ENCODE measurements at regions not wholly inside any gene's neighbourhood (a gene's known extent, or its start where the extent isn't known, plus 50 kb on each side); places are given as distances from the start of the nearest gene placed in this dataset.
A peak's percentile ranks its signal among the peaks of the same experiment; 100 is the strongest.
"Not testable (repeated sequence)": the region's sequence is repeated elsewhere in the genome, so short reads cannot be mapped to it uniquely, and the experiment has no call there.

GRCh38 chr10:133012573-133013359 is 70.4 kb upstream of the CFAP46 start:
- no peaks in the 10 kb centered on the region for H3K9me3 ChIP-seq (ENCODE audit: control insufficient read depth, insufficient read depth, low read length)
- H3K4me1 Mint-ChIP-seq, result no peaks in the 10 kb centered on the region
- no peak overlapping the region for H3K27ac Mint-ChIP-seq
- intact Hi-C loops (cut with micrococcal nuclease), result no loop called here
- H3K4me3 Mint-ChIP-seq, result no peak overlapping the region
- H3K4me3 ChIP-seq (ENCODE audit: low read length), result no peak overlapping the region
- H3K27me3 Mint-ChIP-seq (ENCODE audit: low read depth in 2 of 2), result peaks cover 0 to 3% of the 10 kb centered on the region in 2 donors
- no peaks in the 10 kb centered on the region for H3K36me3 ChIP-seq (ENCODE audit: control insufficient read depth, insufficient read depth, low read length)
- H3K4me1 ChIP-seq (ENCODE audit: control insufficient read depth, insufficient read depth, low read length), result peaks cover 15% of the 10 kb centered on the region
- no peaks in the 10 kb centered on the region for H3K27me3 ChIP-seq (ENCODE audit: control insufficient read depth, insufficient read depth, low read length)
- TF ChIP-seq CTCF (IDR thresholded peaks at IDR 0.05), result no peak
- DNase-seq (no peak), ATAC-seq (peak in 2 of 3 donors; percentile 18 to 44)
- no peaks in the 10 kb centered on the region for H3K9me3 Mint-ChIP-seq
- WGBS (ENCODE audit: insufficient coverage), result 93% methylated on average over 58 of the region's 58 CpGs
- no peaks in the 10 kb centered on the region for H3K36me3 Mint-ChIP-seq
- no peak overlapping the region for H3K27ac ChIP-seq (ENCODE audit: low read length)

- Histone ChIP-seq H3K27me3 (ENCODE audit: control insufficient read depth, insufficient read depth, low read length) (no peaks in the 10 kb centered on the region), H3K4me3 (ENCODE audit: low read length) (no peak overlapping the region), H3K36me3 (ENCODE audit: control insufficient read depth, insufficient read depth, low read length) (no peaks in the 10 kb centered on the region), H3K9me3 (ENCODE audit: control insufficient read depth, insufficient read depth, low read length) (no peaks in the 10 kb centered on the region), H3K27ac (ENCODE audit: low read length) (no peak overlapping the region), H3K4me1 (ENCODE audit: control insufficient read depth, insufficient read depth, low read length) (peaks cover 15% of the 10 kb centered on the region)
- no peak overlapping the region for H3K4me3 Mint-ChIP-seq
- ATAC-seq (no peak), DNase-seq (no peak)
- intact Hi-C loops (cut with micrococcal nuclease), result no loop called here
- 95% methylated on average over 10 of the region's 10 CpGs for WGBS (ENCODE audit: insufficient coverage)
- H3K36me3 Mint-ChIP-seq, result no peaks in the 10 kb centered on the region
- H3K27ac Mint-ChIP-seq, result no peak overlapping the region
- no peaks in the 10 kb centered on the region for H3K4me1 Mint-ChIP-seq
- peaks cover 0 to 3% of the 10 kb centered on the region in 2 donors for H3K27me3 Mint-ChIP-seq (ENCODE audit: low read depth in 2 of 2)
- TF ChIP-seq CTCF (IDR thresholded peaks at IDR 0.05), result no peak
- H3K9me3 Mint-ChIP-seq, result no peaks in the 10 kb centered on the region
These were observed 69.5 kb upstream of the CFAP46 start for GRCh38 chr10:133011882-133012281.

GRCh38 chr10:133011393-133011792 is 69.0 kb upstream of the CFAP46 start:
- H3K36me3 ChIP-seq (ENCODE audit: control insufficient read depth, insufficient read depth, low read length); H3K4me3 Mint-ChIP-seq; H3K27me3 ChIP-seq (ENCODE audit: control insufficient read depth, insufficient read depth, low read length); H3K27ac ChIP-seq (ENCODE audit: low read length); H3K9me3 ChIP-seq (ENCODE audit: control insufficient read depth, insufficient read depth, low read length); intact Hi-C loops (cut with micrococcal nuclease); H3K27me3 Mint-ChIP-seq (ENCODE audit: low read depth in 2 of 2); DNase-seq; H3K36me3 Mint-ChIP-seq; H3K27ac Mint-ChIP-seq; H3K9me3 Mint-ChIP-seq; ATAC-seq; H3K4me1 Mint-ChIP-seq; H3K4me3 ChIP-seq (ENCODE audit: low read length): not testable (repeated sequence)
- peaks cover 15% of the 10 kb centered on the region for H3K4me1 ChIP-seq (ENCODE audit: control insufficient read depth, insufficient read depth, low read length)
- WGBS (ENCODE audit: insufficient coverage), result 94% methylated on average over 6 of the region's 9 CpGs

- intact Hi-C loops (cut with micrococcal nuclease); H3K27ac Mint-ChIP-seq; H3K4me1 Mint-ChIP-seq; H3K4me3 Mint-ChIP-seq; H3K27me3 ChIP-seq (ENCODE audit: control insufficient read depth, insufficient read depth, low read length); ATAC-seq; H3K36me3 ChIP-seq (ENCODE audit: control insufficient read depth, insufficient read depth, low read length); H3K4me3 ChIP-seq (ENCODE audit: low read length); H3K27me3 Mint-ChIP-seq (ENCODE audit: low read depth in 2 of 2); DNase-seq; H3K27ac ChIP-seq (ENCODE audit: low read length); H3K36me3 Mint-ChIP-seq; H3K9me3 ChIP-seq (ENCODE audit: control insufficient read depth, insufficient read depth, low read length); H3K9me3 Mint-ChIP-seq: not testable (repeated sequence)
- 97% methylated on average over 6 of the region's 6 CpGs for WGBS (ENCODE audit: insufficient coverage)
- peaks cover 15% of the 10 kb centered on the region for H3K4me1 ChIP-seq (ENCODE audit: control insufficient read depth, insufficient read depth, low read length)
These were observed 68.4 kb upstream of the CFAP46 start for GRCh38 chr10:133010843-133011179.
